ENCODE measurements at regions not wholly inside any gene's neighbourhood (a gene's known extent, or its start where the extent isn't known, plus 50 kb on each side); places are given as distances from the start of the nearest gene placed in this dataset.
A peak's percentile ranks its signal among the peaks of the same experiment; 100 is the strongest.

DNA sequence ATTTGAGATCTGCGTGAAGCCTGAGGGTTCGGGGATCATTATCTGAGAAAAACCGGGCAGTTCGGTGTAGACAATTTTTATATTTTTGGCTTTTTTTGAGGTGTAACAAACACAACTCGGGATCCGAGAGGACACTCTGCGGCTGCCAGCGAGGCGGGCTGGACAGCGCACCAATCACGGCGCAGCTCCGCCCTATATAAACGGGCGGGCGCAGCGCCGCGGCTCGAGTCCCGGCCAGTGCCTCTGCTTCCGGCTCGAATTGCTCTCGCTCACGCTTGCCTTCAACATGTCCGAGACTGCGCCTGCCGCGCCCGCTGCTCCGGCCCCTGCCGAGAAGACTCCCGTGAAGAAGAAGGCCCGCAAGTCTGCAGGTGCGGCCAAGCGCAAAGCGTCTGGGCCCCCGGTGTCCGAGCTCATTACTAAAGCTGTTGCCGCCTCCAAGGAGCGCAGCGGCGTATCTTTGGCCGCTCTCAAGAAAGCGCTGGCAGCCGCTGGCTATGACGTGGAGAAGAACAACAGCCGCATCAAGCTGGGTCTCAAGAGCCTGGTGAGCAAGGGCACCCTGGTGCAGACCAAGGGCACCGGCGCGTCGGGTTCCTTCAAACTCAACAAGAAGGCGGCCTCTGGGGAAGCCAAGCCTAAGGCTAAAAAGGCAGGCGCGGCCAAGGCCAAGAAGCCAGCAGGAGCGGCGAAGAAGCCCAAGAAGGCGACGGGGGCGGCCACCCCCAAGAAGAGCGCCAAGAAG lies 69.0 kb downstream of the HFE start:
- WGBS, 3 donors, result 0 to 1% (median 1%) methylated on average over 56 to 61 of the region's 61 CpGs
- peak; percentile 90 to 96 for DNase-seq
- Histone ChIP-seq H3K27ac (peak overlapping the region; percentile 98), H3K4me3 (peak overlapping the region; percentile 88), H3K4me1 (peaks cover 15% of the 10 kb centered on the region), H3K9me3 (no peaks in the 10 kb centered on the region), H3K36me3 (ENCODE audit: insufficient read depth in 1 of 2, low read depth in 1 of 2) (no peaks in the 10 kb centered on the region), H3K27me3 (ENCODE audit: insufficient read depth in 3 of 3, low read length in 2 of 3) (no peaks in the 10 kb centered on the region)
- peak; percentile 82 to 86 (median 84) for ATAC-seq
- intact Hi-C loops (cut with DNase I), result loop anchor here in 1 of 2 donors (2.0 kb wide), 1 partner anchor 33 kb away; a partner anchor contains a TSS
- TF ChIP-seq, protein P1, sequence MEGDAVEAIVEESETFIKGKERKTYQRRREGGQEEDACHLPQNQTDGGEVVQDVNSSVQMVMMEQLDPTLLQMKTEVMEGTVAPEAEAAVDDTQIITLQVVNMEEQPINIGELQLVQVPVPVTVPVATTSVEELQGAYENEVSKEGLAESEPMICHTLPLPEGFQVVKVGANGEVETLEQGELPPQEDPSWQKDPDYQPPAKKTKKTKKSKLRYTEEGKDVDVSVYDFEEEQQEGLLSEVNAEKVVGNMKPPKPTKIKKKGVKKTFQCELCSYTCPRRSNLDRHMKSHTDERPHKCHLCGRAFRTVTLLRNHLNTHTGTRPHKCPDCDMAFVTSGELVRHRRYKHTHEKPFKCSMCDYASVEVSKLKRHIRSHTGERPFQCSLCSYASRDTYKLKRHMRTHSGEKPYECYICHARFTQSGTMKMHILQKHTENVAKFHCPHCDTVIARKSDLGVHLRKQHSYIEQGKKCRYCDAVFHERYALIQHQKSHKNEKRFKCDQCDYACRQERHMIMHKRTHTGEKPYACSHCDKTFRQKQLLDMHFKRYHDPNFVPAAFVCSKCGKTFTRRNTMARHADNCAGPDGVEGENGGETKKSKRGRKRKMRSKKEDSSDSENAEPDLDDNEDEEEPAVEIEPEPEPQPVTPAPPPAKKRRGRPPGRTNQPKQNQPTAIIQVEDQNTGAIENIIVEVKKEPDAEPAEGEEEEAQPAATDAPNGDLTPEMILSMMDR (IDR thresholded peaks at IDR 0.05), result no peak

DNA sequence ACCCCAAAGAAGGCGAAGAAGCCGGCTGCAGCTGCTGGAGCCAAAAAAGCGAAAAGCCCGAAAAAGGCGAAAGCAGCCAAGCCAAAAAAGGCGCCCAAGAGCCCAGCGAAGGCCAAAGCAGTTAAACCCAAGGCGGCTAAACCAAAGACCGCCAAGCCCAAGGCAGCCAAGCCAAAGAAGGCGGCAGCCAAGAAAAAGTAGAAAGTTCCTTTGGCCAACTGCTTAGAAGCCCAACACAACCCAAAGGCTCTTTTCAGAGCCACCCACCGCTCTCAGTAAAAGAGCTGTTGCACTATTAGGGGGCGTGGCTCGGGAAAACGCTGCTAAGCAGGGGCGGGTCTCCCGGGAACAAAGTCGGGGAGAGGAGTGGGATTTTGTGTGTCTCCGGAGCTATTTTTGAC lies 69.6 kb downstream of the HFE start:
- Histone ChIP-seq H3K27me3 (ENCODE audit: insufficient read depth in 3 of 3, low read length in 2 of 3) (no peaks in the 10 kb centered on the region), H3K4me1 (peaks cover 15% of the 10 kb centered on the region), H3K36me3 (ENCODE audit: insufficient read depth in 1 of 2, low read depth in 1 of 2) (no peaks in the 10 kb centered on the region), H3K4me3 (peak overlapping the region; percentile 88), H3K9me3 (no peaks in the 10 kb centered on the region), H3K27ac (peak overlapping the region; percentile 98)
- TF ChIP-seq, protein P1 (IDR thresholded peaks at IDR 0.05), result no peak
- peak; percentile 62 to 80 for DNase-seq
- 0 to 1% (median 1%) methylated on average over 18 of the region's 18 CpGs for WGBS, 3 donors
- intact Hi-C loops (cut with DNase I), result loop anchor here (1.0 to 2.0 kb wide), 3 partner anchors 34 to 101 kb away; a partner anchor contains a TSS
- ATAC-seq, result peak; percentile 32 to 55 (median 42)

DNA sequence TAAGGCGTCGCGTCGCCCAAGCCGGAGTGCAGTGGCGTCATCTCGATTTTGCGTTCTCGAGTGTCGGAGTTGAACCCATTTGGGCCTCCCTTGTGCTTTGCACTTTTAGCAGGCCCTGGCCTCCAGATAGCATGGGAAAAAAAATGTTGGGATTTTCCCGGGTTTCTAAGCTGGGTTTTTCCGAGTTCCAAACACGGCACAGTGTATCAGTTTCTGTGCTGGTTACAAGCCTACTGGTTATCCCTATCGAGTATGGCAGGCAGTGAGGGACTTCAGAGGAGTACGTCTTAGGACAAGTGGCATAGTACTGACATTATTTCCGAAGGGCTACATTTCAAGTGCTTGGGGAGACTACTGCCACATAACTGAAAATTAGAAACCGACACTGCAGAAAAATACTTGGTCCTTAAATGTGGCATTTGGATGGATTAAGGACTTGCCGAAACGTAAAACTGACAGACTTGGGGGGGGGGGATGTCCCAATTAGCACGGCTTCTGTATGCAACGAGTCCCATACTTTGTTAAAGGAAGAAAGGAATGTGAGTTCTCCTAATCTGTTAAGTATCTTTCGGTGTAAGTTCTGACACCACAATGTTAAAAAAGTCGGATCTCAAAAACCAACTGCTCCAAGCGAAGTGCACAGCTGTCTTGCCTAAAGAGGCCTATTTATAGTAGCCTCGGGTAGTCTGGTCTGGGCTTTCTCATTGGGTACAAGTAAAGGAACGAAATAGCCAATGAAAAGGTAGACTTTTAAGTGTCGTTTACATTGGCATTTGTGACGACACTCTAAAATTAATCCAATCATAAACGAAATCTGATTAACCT lies 70.2 kb downstream of the HFE start:
- no peak for DNase-seq
- ATAC-seq, result peak; percentile 81 to 82 (median 81)
- H3K4me1 ChIP-seq, result peaks cover 15% of the 10 kb centered on the region
- no peaks in the 10 kb centered on the region for H3K27me3 ChIP-seq (ENCODE audit: insufficient read depth in 3 of 3, low read length in 2 of 3)
- intact Hi-C loops (cut with DNase I), result loop anchor here (1.0 to 2.0 kb wide), 3 partner anchors 34 to 101 kb away; a partner anchor contains a TSS
- H3K9me3 ChIP-seq, result no peaks in the 10 kb centered on the region
- WGBS, 3 donors, result 1 to 2% (median 2%) methylated on average over 29 of the region's 29 CpGs
- no peaks in the 10 kb centered on the region for H3K36me3 ChIP-seq (ENCODE audit: insufficient read depth in 1 of 2, low read depth in 1 of 2)
- TF ChIP-seq, protein P1 (IDR thresholded peaks at IDR 0.05), result no peak
- H3K4me3 ChIP-seq, result peak overlapping the region; percentile 88
- peak overlapping the region; percentile 98 for H3K27ac ChIP-seq

DNA sequence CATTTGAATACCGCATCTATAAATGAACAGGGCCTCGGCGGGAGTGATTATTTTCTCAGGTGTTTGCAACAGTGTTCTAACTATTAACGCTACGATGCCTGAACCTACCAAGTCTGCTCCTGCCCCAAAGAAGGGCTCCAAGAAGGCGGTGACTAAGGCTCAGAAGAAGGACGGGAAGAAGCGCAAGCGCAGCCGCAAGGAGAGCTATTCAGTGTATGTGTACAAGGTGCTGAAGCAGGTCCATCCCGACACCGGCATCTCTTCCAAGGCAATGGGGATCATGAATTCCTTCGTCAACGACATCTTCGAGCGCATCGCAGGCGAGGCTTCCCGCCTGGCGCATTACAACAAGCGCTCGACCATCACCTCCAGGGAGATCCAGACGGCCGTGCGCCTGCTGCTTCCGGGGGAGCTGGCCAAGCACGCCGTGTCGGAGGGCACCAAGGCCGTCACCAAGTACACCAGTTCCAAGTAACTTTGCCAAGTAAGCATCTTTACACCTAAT lies 70.9 kb downstream of the HFE start:
- peaks cover 15% of the 10 kb centered on the region for H3K4me1 ChIP-seq
- intact Hi-C loops (cut with DNase I), result no loop called here
- TF ChIP-seq, protein P1 (IDR thresholded peaks at IDR 0.05), result no peak
- H3K27ac ChIP-seq, result peak overlapping the region; percentile 98
- 1% methylated on average over 30 of the region's 30 CpGs for WGBS, 3 donors
- H3K4me3 ChIP-seq, result peak overlapping the region; percentile 88
- ATAC-seq (peak; percentile 4 to 21 (median 12)), DNase-seq (peak; percentile 67 to 83)
- no peaks in the 10 kb centered on the region for H3K27me3 ChIP-seq (ENCODE audit: insufficient read depth in 3 of 3, low read length in 2 of 3)
- H3K36me3 ChIP-seq (ENCODE audit: insufficient read depth in 1 of 2, low read depth in 1 of 2), result no peaks in the 10 kb centered on the region
- no peaks in the 10 kb centered on the region for H3K9me3 ChIP-seq

All from psoas muscle (tissue), 7 donors.